HCT116 (cell line): ENCODE measurements at regions not wholly inside any gene's neighbourhood (a gene's known extent, or its start where the extent isn't known, plus 50 kb on each side); places are given as distances from the start of the nearest gene placed in this dataset.

Source experiments
- ATAC-seq: fragments of 200-7000 bp; cut with Tn5 transposase; 2 replicates; pipeline ENCODE4 v1.9.1; 2020; ENCODE audit warnings: mild to moderate bottlenecking, moderate library complexity
- BruUV-seq: library from RNA; stranded (reverse); fragments of 400-500 nt; replicated peaks from 2 replicates; lab custom pipeline; 2021; lab: Mats Ljungman, UMichigan
- CTCF ChIA-PET: fragments of 300-600 bp; sonication (Branson Sonifier 250); formaldehyde crosslinking; loops from one replicate; lab custom pipeline; 2021; ENCODE audit warnings: antibody characterized with exemption; lab: Charles Lee
- POLR2A ChIA-PET: fragments of 300-600, 350-600 bp; sonication (Branson Sonifier 250); formaldehyde crosslinking; loops from one replicate; lab custom pipeline; 2021; ENCODE audit warnings: antibody characterized with exemption; lab: Charles Lee
- RAD21 ChIA-PET, 2 experiments: fragments of 300-600 bp; sonication (Branson Sonifier 250); formaldehyde crosslinking; loops; one replicate each; lab custom pipeline; 2023; ENCODE audit warnings: low total read pairs in 2 of 2; ENCODE audit not compliant: uncharacterized antibody in 2 of 2, unreplicated experiment in 2 of 2, low non-redundant PET in 1 of 2; lab: Charles Lee
- DNase-seq: peaks from one replicate; pipeline ENCODE4 v3.0.0-alpha.2; 2010; ENCODE audit warnings: low read depth, low spot score
- H2AFZ ChIP-seq: fragments of 200-600 bp; shearing (Covaris generic), sonication (generic); 2 replicates; pipeline ENCODE4 v1.6.1; 2017; ENCODE audit warnings: low read depth, mixed run types, mixed read lengths, antibody characterized with exemption, low read length; ENCODE audit not compliant: poor library complexity, severe bottlenecking
- H3K27ac ChIP-seq: 2 replicates; pipeline ENCODE4 v1.5.1; 2012; ENCODE audit warnings: low read depth, low read length
- H3K27me3 ChIP-seq: fragments of 200-600 bp; sonication (generic); 2 replicates; pipeline ENCODE4 v1.6.1; 2016; ENCODE audit warnings: mixed run types, low read length, mixed read lengths; ENCODE audit not compliant: insufficient read depth
- H3K36me3 ChIP-seq, 2 experiments: fragments of 200-500 bp in 1 of 2; fragments of 200-600 bp in 1 of 2; sonication (Bioruptor generic) in 1 of 2; sonication (generic) in 1 of 2; 2 replicates each; pipeline versions ENCODE4 v1.5.1 to v1.6.1; 2014 to 2016; ENCODE audit warnings: low read length in 2 of 2, inconsistent platforms in 1 of 2, mixed read lengths in 1 of 2, mixed run types in 1 of 2; ENCODE audit not compliant: insufficient read depth in 2 of 2, control insufficient read depth in 1 of 2
- H3K4me1 ChIP-seq, 2 experiments: fragments of 200-600 bp in 1 of 2; sonication (generic) in 1 of 2; 2 replicates each; pipeline versions ENCODE4 v1.5.1 to v1.6.1; 2012 to 2017; ENCODE audit warnings: low read length in 2 of 2, inconsistent platforms in 1 of 2, mild to moderate bottlenecking in 1 of 2, mixed read lengths in 1 of 2, mixed run types in 1 of 2, moderate library complexity in 1 of 2; ENCODE audit not compliant: insufficient read depth in 2 of 2, control insufficient read depth in 1 of 2
- H3K4me2 ChIP-seq: fragments of 200-600 bp; sonication (generic); 2 replicates; pipeline ENCODE4 v1.6.1; 2017; ENCODE audit warnings: mixed run types, low read length, mixed read lengths
- H3K4me3 ChIP-seq, 2 experiments: fragments of 200-600 bp in 1 of 2; sonication (generic) in 1 of 2; replicated peaks in 1 of 2; 2 replicates each; pipeline ENCODE4 v1.5.1; 2011 to 2016; ENCODE audit warnings: low read length in 2 of 2, control low read depth in 1 of 2, low read depth in 1 of 2, mild to moderate bottlenecking in 1 of 2, mixed read lengths in 1 of 2, mixed run types in 1 of 2
- H3K79me2 ChIP-seq: fragments of 200-600 bp; sonication (generic); 2 replicates; pipeline ENCODE4 v1.6.1; 2017; ENCODE audit warnings: mild to moderate bottlenecking, mixed run types, low read length, moderate library complexity, mixed read lengths; ENCODE audit not compliant: insufficient read depth
- H3K9ac ChIP-seq: fragments of 200-600 bp; sonication (generic); 2 replicates; pipeline ENCODE4 v1.6.1; 2016; ENCODE audit warnings: low read length, mixed read lengths
- H3K9me2 ChIP-seq: fragments of 200-600 bp; sonication (generic), shearing (Covaris generic); 2 replicates; pipeline ENCODE4 v1.6.1; 2017; ENCODE audit warnings: mixed run types, mild to moderate bottlenecking, moderate library complexity; ENCODE audit not compliant: insufficient read depth
- H3K9me3 ChIP-seq, 2 experiments: fragments of 200-500 bp in 1 of 2; fragments of 200-600 bp in 1 of 2; sonication (Bioruptor generic) in 1 of 2; sonication (generic) in 1 of 2; 2 replicates each; pipeline ENCODE4 v1.6.1; 2014 to 2017; ENCODE audit warnings: low read length in 2 of 2, mixed read lengths in 2 of 2, inconsistent platforms in 1 of 2, low read depth in 1 of 2, mild to moderate bottlenecking in 1 of 2, mixed run types in 1 of 2, moderate library complexity in 1 of 2; ENCODE audit not compliant: control insufficient read depth in 1 of 2, insufficient read depth in 1 of 2
- H4K20me1 ChIP-seq: fragments of 200-600 bp; sonication (generic), shearing (Covaris generic); 2 replicates; pipeline ENCODE4 v1.6.1; 2017; ENCODE audit warnings: mixed run types, mild to moderate bottlenecking, moderate library complexity; ENCODE audit not compliant: insufficient read depth
- ATF3 ChIP-seq: IDR thresholded peaks from 2 replicates; pipeline ENCODE4 v1.6.1; 2012
- CBX3 ChIP-seq: IDR thresholded peaks from 2 replicates; pipeline ENCODE4 v1.6.1; 2012; ENCODE audit warnings: low read depth
- CTCF ChIP-seq, 3 experiments: fragments of 200-600 bp in 1 of 3; sonication (generic) in 1 of 3; IDR thresholded peaks in 2 of 3; conservative IDR thresholded peaks in 1 of 3; 2 replicates each; pipeline ENCODE4 v1.5.1; 2012 to 2017; ENCODE audit warnings: low read depth in 2 of 3, low read length in 2 of 3, antibody characterized with exemption in 1 of 3, borderline replicate concordance in 1 of 3, control low read depth in 1 of 3, mild to moderate bottlenecking in 1 of 3, mixed read lengths in 1 of 3, mixed run types in 1 of 3, moderate library complexity in 1 of 3; ENCODE audit not compliant: insufficient read depth in 1 of 3
- EGR1 ChIP-seq: IDR thresholded peaks from 2 replicates; pipeline ENCODE4 v1.6.1; 2012; ENCODE audit warnings: low read depth
- ELF1 ChIP-seq: IDR thresholded peaks from 2 replicates; pipeline ENCODE4 v1.6.1; 2012; ENCODE audit warnings: low read depth, borderline replicate concordance
- EZH2 ChIP-seq: fragments of 200-600 bp; sonication (generic); IDR thresholded peaks from 2 replicates; pipeline ENCODE4 v1.6.1; 2017; ENCODE audit warnings: antibody characterized with exemption, mixed run types
- EZH2phosphoT487 ChIP-seq: fragments of 200-600 bp; IDR thresholded peaks from 2 replicates; pipeline ENCODE4 v1.6.1; 2018; ENCODE audit warnings: antibody characterized with exemption, borderline replicate concordance
- FOSL1 ChIP-seq: IDR thresholded peaks from 2 replicates; pipeline ENCODE4 v1.6.1; 2012; ENCODE audit warnings: low read depth
- RAD21 ChIP-seq: IDR thresholded peaks from 2 replicates; pipeline ENCODE4 v1.6.1; 2012; ENCODE audit warnings: low read depth, mild to moderate bottlenecking
- REST ChIP-seq: IDR thresholded peaks from 2 replicates; pipeline ENCODE4 v1.6.1; 2012; ENCODE audit warnings: low read depth
- SIN3A ChIP-seq: IDR thresholded peaks from 2 replicates; pipeline ENCODE4 v1.6.1; 2012; ENCODE audit warnings: low read depth
- SRF ChIP-seq: IDR thresholded peaks from 2 replicates; pipeline ENCODE4 v1.6.1; 2012; ENCODE audit warnings: low read depth
- YY1 ChIP-seq: IDR thresholded peaks from 2 replicates; pipeline ENCODE4 v1.6.1; 2011; ENCODE audit warnings: low read length, low read depth, moderate library complexity, mild to moderate bottlenecking; ENCODE audit not compliant: insufficient replicate concordance; ENCODE audit errors: extremely low read depth
- intact Hi-C: fragments of 100-400 bp; cut with micrococcal nuclease; formaldehyde crosslinking; loops from 2 replicates; pipeline ENCODE4 v1.10.0; 2022

- no TSS peak for BruUV-seq
- DNase-seq: no peak
- H3K4me1 ChIP-seq: no peaks in the 10 kb centered on the region
- CTCF ChIA-PET: no interaction called here
- no peaks in the 10 kb centered on the region for H3K79me2 ChIP-seq
- H3K9ac ChIP-seq: no peak overlapping the region
- H3K4me2 ChIP-seq: no peak overlapping the region
- POLR2A ChIA-PET: no interaction called here
- no peaks in the 10 kb centered on the region for H3K9me2 ChIP-seq
- intact Hi-C loops: no loop called here
- H3K4me3 ChIP-seq: no peak overlapping the region
- H3K27ac ChIP-seq: no peak overlapping the region
- TF ChIP-seq FOSL1 (no peak), YY1 (no peak), ATF3 (no peak), EZH2 (no peak), RAD21 (no peak), EZH2phosphoT487 (no peak), SRF (no peak), REST (no peak), EGR1 (no peak), CTCF (IDR thresholded peaks at IDR 0.05 in 2 of 3, conservative IDR thresholded peaks at IDR 0.05 in 1 of 3; ENCODE audit: borderline replicate concordance in 1 of 3, insufficient read depth in 1 of 3, low read depth in 2 of 3, low read length in 2 of 3) (no peak), SIN3A (no peak), ELF1 (no peak), CBX3 (no peak)
- no peaks in the 10 kb centered on the region for H3K36me3 ChIP-seq
- no peaks in the 10 kb centered on the region for H3K27me3 ChIP-seq
- H3K9me3 ChIP-seq: no peaks in the 10 kb centered on the region
- no peaks in the 10 kb centered on the region for H4K20me1 ChIP-seq
- RAD21 ChIA-PET: no interaction called here
- no peak overlapping the region for H2AFZ ChIP-seq
- ATAC-seq: no peak
Measured at GRCh38 chr9:96020792-96021550, 145.5 kb downstream of the ERCC6L2 start.
